B cell (primary cell): ENCODE measurements at regions not wholly inside any gene's neighbourhood (a gene's known extent, or its start where the extent isn't known, plus 50 kb on each side); places are given as distances from the start of the nearest gene placed in this dataset.

Experiments
- ATAC-seq: fragments of 200-7000 bp; cut with Tn5 transposase; one replicate; pipeline ENCODE4 v1.10.0; 2021; ENCODE audit warnings: low read depth, mild to moderate bottlenecking, moderate number of reproducible peaks, moderate library complexity
- CTCF ChIA-PET: fragments of 350-600 bp; sonication (Branson Sonifier 250); formaldehyde crosslinking; loops from one replicate; lab custom pipeline; 2021; ENCODE audit warnings: antibody characterized with exemption, inconsistent platforms; lab: Charles Lee
- POLR2A ChIA-PET: fragments of 350-600 bp; sonication (Branson Sonifier 250); formaldehyde crosslinking; loops from one replicate; lab custom pipeline; 2021; ENCODE audit warnings: antibody characterized with exemption; lab: Charles Lee
- DNase-seq: peaks from one replicate; pipeline ENCODE4 v3.0.0; 2013
- H2AFZ ChIP-seq: 2 replicates; pipeline ENCODE4 v1.6.1; 2012; ENCODE audit warnings: mild to moderate bottlenecking, low read depth, low read length; ENCODE audit not compliant: insufficient read depth, poor library complexity, severe bottlenecking
- H3K27ac ChIP-seq, 2 donors: 1 replicate in 1 of 2; 2 replicates in 1 of 2; pipeline ENCODE4 v1.5.1; 2012 to 2013; ENCODE audit warnings: low read length in 2 of 2, mild to moderate bottlenecking in 2 of 2, moderate library complexity in 1 of 2
- H3K27me3 ChIP-seq, 4 experiments: fragments of 200-600 bp in 1 of 4; sonication (generic) in 1 of 4; replicated peaks in 1 of 4; 1 replicate in 2 of 4; 2 replicates in 2 of 4; pipeline versions ENCODE4 v1.6.1 to v1.7.0; 2013 to 2016; ENCODE audit warnings: low read length in 3 of 4, mild to moderate bottlenecking in 2 of 4, mixed read lengths in 1 of 4, moderate library complexity in 1 of 4; ENCODE audit not compliant: insufficient read depth in 4 of 4, control insufficient read depth in 3 of 4; ENCODE audit errors: control extremely low read depth in 1 of 4
- H3K36me3 ChIP-seq, 2 experiments: replicated peaks in 1 of 2; 1 replicate in 1 of 2; 2 replicates in 1 of 2; pipeline versions ENCODE4 v1.6.1 to v1.7.1; 2013; ENCODE audit warnings: low read length in 1 of 2; ENCODE audit not compliant: insufficient read depth in 2 of 2, control insufficient read depth in 1 of 2; ENCODE audit errors: control extremely low read depth in 1 of 2, extremely low read depth in 1 of 2
- H3K4me1 ChIP-seq, 2 donors: fragments of 200-600 bp in 1 of 2; sonication (generic) in 1 of 2; 1 replicate in 1 of 2; 2 replicates in 1 of 2; pipeline versions ENCODE4 v1.5.1 to v1.6.1; 2013 to 2017; ENCODE audit warnings: low read length in 2 of 2; ENCODE audit not compliant: control insufficient read depth in 2 of 2, insufficient read depth in 2 of 2
- H3K4me2 ChIP-seq: replicated peaks from 2 replicates; pipeline ENCODE3; 2012; ENCODE audit warnings: mild to moderate bottlenecking, low read depth, low read length; ENCODE audit not compliant: poor library complexity, severe bottlenecking
- H3K4me3 ChIP-seq, 5 experiments: fragments of 200-600 bp in 1 of 5; sonication (generic) in 1 of 5; 1 replicate in 3 of 5; 2 replicates in 2 of 5; pipeline versions ENCODE4 v1.5.1 to v1.7.0; 2011 to 2016; ENCODE audit warnings: low read length in 4 of 5, mild to moderate bottlenecking in 4 of 5, low read depth in 2 of 5, control low read depth in 1 of 5, moderate library complexity in 1 of 5; ENCODE audit not compliant: insufficient read depth in 1 of 5; ENCODE audit errors: control extremely low read depth in 1 of 5, extremely low read depth in 1 of 5
- H3K79me2 ChIP-seq: fragments of 200-600 bp; sonication (generic); one replicate; pipeline ENCODE4 v1.6.0; 2016; ENCODE audit warnings: low read length; ENCODE audit not compliant: control insufficient read depth, insufficient read depth
- H3K9ac ChIP-seq: fragments of 200-600 bp; sonication (generic); 2 replicates; pipeline ENCODE4 v1.6.1; 2017; ENCODE audit warnings: mild to moderate bottlenecking, low read length, moderate library complexity
- H3K9me3 ChIP-seq, 3 donors: one replicate each; pipeline versions ENCODE4 v1.6.1 to v1.7.1; 2013; ENCODE audit warnings: low read length in 2 of 3; ENCODE audit not compliant: control insufficient read depth in 2 of 3, insufficient read depth in 1 of 3; ENCODE audit errors: control extremely low read depth in 1 of 3
- H4K20me1 ChIP-seq: 2 replicates; pipeline ENCODE4 v1.6.0; 2012; ENCODE audit warnings: mild to moderate bottlenecking, low read length; ENCODE audit not compliant: insufficient read depth, control insufficient read depth, poor library complexity, severe bottlenecking
- H3K27ac Mint-ChIP-seq: one replicate; pipeline ENCODE4 v1.8.0; 2021; ENCODE audit warnings: mixed read lengths
- H3K27me3 Mint-ChIP-seq: one replicate; pipeline ENCODE4 v1.8.0; 2021; ENCODE audit warnings: mixed read lengths
- H3K4me1 Mint-ChIP-seq: one replicate; pipeline ENCODE4 v1.8.0; 2021; ENCODE audit warnings: mixed read lengths
- H3K4me3 Mint-ChIP-seq: one replicate; pipeline ENCODE4 v1.8.0; 2021; ENCODE audit warnings: mixed read lengths
- H3K9me3 Mint-ChIP-seq: one replicate; pipeline ENCODE4 v1.8.0; 2022; ENCODE audit warnings: mixed read lengths; ENCODE audit not compliant: insufficient read depth
- CTCF ChIP-seq: fragments of 200-600 bp; IDR thresholded peaks from one replicate; pipeline ENCODE4 v1.8.0; 2022; ENCODE audit warnings: antibody characterized with exemption, mild to moderate bottlenecking
- EZH2 ChIP-seq: IDR thresholded peaks from 2 replicates; pipeline ENCODE4 v1.6.1; 2012; ENCODE audit warnings: borderline replicate concordance, low read depth, mild to moderate bottlenecking, moderate library complexity, low read length; ENCODE audit not compliant: insufficient read depth, poor library complexity, severe bottlenecking
- WGBS: methylation state at CpG from one replicate; pipeline ENCODE4 v1.1.5; 2013; ENCODE audit warnings: missing lambda C conversion rate; ENCODE audit not compliant: insufficient coverage; 5-methylcytosine and 5-hydroxymethylcytosine counted together
- intact Hi-C: fragments of 100-400 bp; cut with micrococcal nuclease; formaldehyde crosslinking; loops from one replicate; pipeline ENCODE4 v1.10.0; 2022

- ChIA-PET POLR2A (no interaction called here), CTCF (no interaction called here)
- no peaks in the 10 kb centered on the region for H3K36me3 ChIP-seq
- no peak overlapping the region for H3K27ac ChIP-seq
- Mint-ChIP-seq H3K9me3 (peaks cover 7% of the 10 kb centered on the region), H3K4me3 (no peak overlapping the region), H3K27ac (no peak overlapping the region), H3K4me1 (no peaks in the 10 kb centered on the region), H3K27me3 (peaks cover 7% of the 10 kb centered on the region)
- no peak overlapping the region for H2AFZ ChIP-seq
- DNase-seq (no peak), ATAC-seq (no peak)
- H3K27me3 ChIP-seq: no peaks in the 10 kb centered on the region
- no peak overlapping the region for H3K4me3 ChIP-seq
- no CpG with 5 or more reads among the region's 5 CpGs for WGBS
- H3K4me1 ChIP-seq: no peaks in the 10 kb centered on the region
- TF ChIP-seq CTCF (no peak), EZH2 (no peak)
- intact Hi-C loops: no loop called here
- H4K20me1 ChIP-seq: no peaks in the 10 kb centered on the region
- no peaks in the 10 kb centered on the region for H3K79me2 ChIP-seq
- no peak overlapping the region for H3K9ac ChIP-seq
- no peak overlapping the region for H3K4me2 ChIP-seq
- peaks cover 0 to 7% (median 2%) of the 10 kb centered on the region in 3 donors for H3K9me3 ChIP-seq
Measured at GRCh38 chr10:21202776-21203462, 305.8 kb upstream of the NEBL start.

- H4K20me1 ChIP-seq: no peaks in the 10 kb centered on the region
- DNase-seq (no peak), ATAC-seq (no peak)
- no peak overlapping the region for H3K27ac ChIP-seq
- no peaks in the 10 kb centered on the region for H3K4me1 ChIP-seq
- CTCF ChIA-PET: no interaction called here
- H3K9ac ChIP-seq: no peak overlapping the region
- H3K27ac Mint-ChIP-seq: no peak overlapping the region
- H2AFZ ChIP-seq: no peak overlapping the region
- no peak for TF ChIP-seq EZH2
- no peak for TF ChIP-seq CTCF
- no peaks in the 10 kb centered on the region for H3K36me3 ChIP-seq
- H3K9me3 Mint-ChIP-seq: peaks cover 13% of the 10 kb centered on the region
- no peak overlapping the region for H3K4me3 ChIP-seq
- H3K4me1 Mint-ChIP-seq: no peaks in the 10 kb centered on the region
- intact Hi-C loops: no loop called here
- H3K9me3 ChIP-seq: peaks cover 1 to 7% (median 4%) of the 10 kb centered on the region in 3 donors
- no peaks in the 10 kb centered on the region for H3K79me2 ChIP-seq
- peaks cover 7% of the 10 kb centered on the region for H3K27me3 Mint-ChIP-seq
- H3K4me3 Mint-ChIP-seq: no peak overlapping the region
- no peak overlapping the region for H3K4me2 ChIP-seq
- POLR2A ChIA-PET: no interaction called here
- no peaks in the 10 kb centered on the region for H3K27me3 ChIP-seq
Measured at GRCh38 chr10:21199501-21199900, 302.4 kb upstream of the NEBL start.
